ENCODE measurements at regions not wholly inside any gene's neighbourhood (a gene's known extent, or its start where the extent isn't known, plus 50 kb on each side); places are given as distances from the start of the nearest gene placed in this dataset.

- no peak for TF ChIP-seq CTCF (IDR thresholded peaks at IDR 0.05; ENCODE audit: low read depth, low read length)
- H3K4me3 ChIP-seq (ENCODE audit: low read depth, low read length) = no peak overlapping the region
These were observed 80.9 kb downstream of the PTPRS start for GRCh38 chr19:5259750-5260149.

GRCh38 chr19:5257155-5258045 lies 83.2 kb downstream of the PTPRS start:
- H3K4me3 ChIP-seq (ENCODE audit: low read depth, low read length) = no peak overlapping the region
- TF ChIP-seq CTCF (IDR thresholded peaks at IDR 0.05; ENCODE audit: low read depth, low read length) = no peak

GRCh38 chr19:5255602-5256231 lies 84.9 kb downstream of the PTPRS start:
- H3K4me3 ChIP-seq (ENCODE audit: low read depth, low read length) = no peak overlapping the region
- no peak for TF ChIP-seq CTCF (IDR thresholded peaks at IDR 0.05; ENCODE audit: low read depth, low read length)

- no peak overlapping the region for H3K4me3 ChIP-seq (ENCODE audit: low read depth, low read length)
- TF ChIP-seq CTCF (IDR thresholded peaks at IDR 0.05; ENCODE audit: low read depth, low read length) = no peak
These were observed 85.7 kb downstream of the PTPRS start for GRCh38 chr19:5254944-5255343.

GRCh38 chr19:5254543-5254942 lies 86.1 kb downstream of the PTPRS start:
- TF ChIP-seq CTCF (IDR thresholded peaks at IDR 0.05; ENCODE audit: low read depth, low read length) = no peak
- no peak overlapping the region for H3K4me3 ChIP-seq (ENCODE audit: low read depth, low read length)

- TF ChIP-seq CTCF (IDR thresholded peaks at IDR 0.05; ENCODE audit: low read depth, low read length) = no peak
- no peak overlapping the region for H3K4me3 ChIP-seq (ENCODE audit: low read depth, low read length)
These were observed 87.1 kb downstream of the PTPRS start for GRCh38 chr19:5253406-5254110.
